HG03097 (cell line): ENCODE measurements at regions not wholly inside any gene's neighbourhood (a gene's known extent, or its start where the extent isn't known, plus 50 kb on each side); places are given as distances from the start of the nearest gene placed in this dataset.

ENCODE experiments used
- ATAC-seq: cut with Tn5 transposase; IDR thresholded peaks from one replicate; pipeline ENCODE4 v1.9.1; 2021; ENCODE audit not compliant: unreplicated experiment, low FRiP score

GRCh38 chr5:174424219-174425053 lies 299.9 kb upstream of the MSX2 start:
- ATAC-seq, result no peak

GRCh38 chr5:174425271-174425963 lies 299.0 kb upstream of the MSX2 start:
- no peak for ATAC-seq

- no peak for ATAC-seq
Measured at GRCh38 chr5:174425964-174426290, 298.5 kb upstream of the MSX2 start.

GRCh38 chr5:174426388-174426787 lies 298.0 kb upstream of the MSX2 start:
- no peak for ATAC-seq

GRCh38 chr5:174426851-174427250 lies 297.5 kb upstream of the MSX2 start:
- ATAC-seq, result no peak

GRCh38 chr5:174427304-174427703 lies 297.1 kb upstream of the MSX2 start:
- no peak for ATAC-seq

GRCh38 chr5:174428895-174429294 lies 295.5 kb upstream of the MSX2 start:
- no peak for ATAC-seq

GRCh38 chr5:174430940-174431339 lies 293.4 kb upstream of the MSX2 start:
- ATAC-seq, result no peak

GRCh38 chr5:174431504-174431903 lies 292.9 kb upstream of the MSX2 start:
- no peak for ATAC-seq

GRCh38 chr5:174433098-174433497 lies 291.3 kb upstream of the MSX2 start:
- ATAC-seq, result no peak

- no peak for ATAC-seq
Measured at GRCh38 chr5:174436750-174437149, 287.6 kb upstream of the MSX2 start.

- ATAC-seq, result no peak
Measured at GRCh38 chr5:174444479-174445188, 279.7 kb upstream of the MSX2 start.

GRCh38 chr5:174446446-174446845 lies 277.9 kb upstream of the MSX2 start:
- ATAC-seq, result no peak

- no peak for ATAC-seq
Measured at GRCh38 chr5:174446988-174447387, 277.4 kb upstream of the MSX2 start.

- no peak for ATAC-seq
Measured at GRCh38 chr5:174448041-174448440, 276.3 kb upstream of the MSX2 start.

- ATAC-seq, result no peak
Measured at GRCh38 chr5:174448662-174449061, 275.7 kb upstream of the MSX2 start.

- no peak for ATAC-seq
Measured at GRCh38 chr5:174453690-174454089, 270.7 kb upstream of the MSX2 start.

GRCh38 chr5:174454464-174454863 lies 269.9 kb upstream of the MSX2 start:
- ATAC-seq, result no peak

GRCh38 chr5:174454890-174455289 lies 269.5 kb upstream of the MSX2 start:
- no peak for ATAC-seq

GRCh38 chr5:174455301-174455700 lies 269.1 kb upstream of the MSX2 start:
- ATAC-seq, result no peak

GRCh38 chr5:174457141-174457678 lies 267.2 kb upstream of the MSX2 start:
- ATAC-seq, result no peak
